ENCODE measurements at regions not wholly inside any gene's neighbourhood (a gene's known extent, or its start where the extent isn't known, plus 50 kb on each side); places are given as distances from the start of the nearest gene placed in this dataset.

DNA sequence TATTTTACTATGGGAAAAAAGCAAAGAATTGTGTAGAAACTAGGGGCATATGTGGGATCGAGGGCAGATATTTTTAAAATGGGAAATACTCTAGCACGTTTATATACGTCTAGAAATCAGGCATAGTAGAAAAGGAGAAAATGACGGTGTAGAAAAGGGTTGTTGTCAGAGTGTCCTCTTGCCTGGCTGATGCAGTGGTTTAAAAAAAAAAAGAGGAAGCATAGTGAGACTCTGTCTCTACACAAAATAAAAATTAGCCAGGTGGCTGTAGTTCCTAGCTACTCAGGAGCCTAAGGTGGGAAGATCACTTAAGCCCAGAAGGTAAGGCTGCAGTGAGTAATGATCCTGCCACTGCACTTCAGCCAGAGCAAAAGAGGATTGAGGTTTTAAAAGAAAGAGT is 64.7 kb upstream of the LRRC7 start:
- Histone ChIP-seq H3K27me3 (ENCODE audit: insufficient read depth, poor library complexity, severe bottlenecking) (no peaks in the 10 kb centered on the region), H3K27ac (replicated peaks) (no peak overlapping the region), H3K4me3 (replicated peaks; ENCODE audit: insufficient read depth, low read length) (no peak overlapping the region)
- no peak for TF ChIP-seq GABPA (IDR thresholded peaks at IDR 0.05; ENCODE audit: low read depth)
- no peak for TF ChIP-seq CTCF (IDR thresholded peaks at IDR 0.05; ENCODE audit: insufficient read depth, low read length)
- no peak for TF ChIP-seq POLR2AphosphoS5 (IDR thresholded peaks at IDR 0.05; ENCODE audit: low read depth)
- no peak for TF ChIP-seq SPI1 (IDR thresholded peaks at IDR 0.05; ENCODE audit: borderline replicate concordance, low read depth)
- TF ChIP-seq, protein P1, sequence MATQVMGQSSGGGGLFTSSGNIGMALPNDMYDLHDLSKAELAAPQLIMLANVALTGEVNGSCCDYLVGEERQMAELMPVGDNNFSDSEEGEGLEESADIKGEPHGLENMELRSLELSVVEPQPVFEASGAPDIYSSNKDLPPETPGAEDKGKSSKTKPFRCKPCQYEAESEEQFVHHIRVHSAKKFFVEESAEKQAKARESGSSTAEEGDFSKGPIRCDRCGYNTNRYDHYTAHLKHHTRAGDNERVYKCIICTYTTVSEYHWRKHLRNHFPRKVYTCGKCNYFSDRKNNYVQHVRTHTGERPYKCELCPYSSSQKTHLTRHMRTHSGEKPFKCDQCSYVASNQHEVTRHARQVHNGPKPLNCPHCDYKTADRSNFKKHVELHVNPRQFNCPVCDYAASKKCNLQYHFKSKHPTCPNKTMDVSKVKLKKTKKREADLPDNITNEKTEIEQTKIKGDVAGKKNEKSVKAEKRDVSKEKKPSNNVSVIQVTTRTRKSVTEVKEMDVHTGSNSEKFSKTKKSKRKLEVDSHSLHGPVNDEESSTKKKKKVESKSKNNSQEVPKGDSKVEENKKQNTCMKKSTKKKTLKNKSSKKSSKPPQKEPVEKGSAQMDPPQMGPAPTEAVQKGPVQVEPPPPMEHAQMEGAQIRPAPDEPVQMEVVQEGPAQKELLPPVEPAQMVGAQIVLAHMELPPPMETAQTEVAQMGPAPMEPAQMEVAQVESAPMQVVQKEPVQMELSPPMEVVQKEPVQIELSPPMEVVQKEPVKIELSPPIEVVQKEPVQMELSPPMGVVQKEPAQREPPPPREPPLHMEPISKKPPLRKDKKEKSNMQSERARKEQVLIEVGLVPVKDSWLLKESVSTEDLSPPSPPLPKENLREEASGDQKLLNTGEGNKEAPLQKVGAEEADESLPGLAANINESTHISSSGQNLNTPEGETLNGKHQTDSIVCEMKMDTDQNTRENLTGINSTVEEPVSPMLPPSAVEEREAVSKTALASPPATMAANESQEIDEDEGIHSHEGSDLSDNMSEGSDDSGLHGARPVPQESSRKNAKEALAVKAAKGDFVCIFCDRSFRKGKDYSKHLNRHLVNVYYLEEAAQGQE (IDR thresholded peaks at IDR 0.05; ENCODE audit: insufficient replicate concordance, low read depth) = no peak
- no peak for DNase-seq (ENCODE audit: low read depth in 1 of 2, low spot score in 1 of 2)

- no peak for DNase-seq (ENCODE audit: low read depth in 1 of 2, low spot score in 1 of 2)
- TF ChIP-seq GABPA (IDR thresholded peaks at IDR 0.05; ENCODE audit: low read depth) = no peak
- no peak for TF ChIP-seq SPI1 (IDR thresholded peaks at IDR 0.05; ENCODE audit: borderline replicate concordance, low read depth)
- TF ChIP-seq, protein P1 (IDR thresholded peaks at IDR 0.05; ENCODE audit: insufficient replicate concordance, low read depth) = no peak
- TF ChIP-seq CTCF (IDR thresholded peaks at IDR 0.05; ENCODE audit: insufficient read depth, low read length) = no peak
- TF ChIP-seq POLR2AphosphoS5 (IDR thresholded peaks at IDR 0.05; ENCODE audit: low read depth) = no peak
- H3K4me3 ChIP-seq (replicated peaks; ENCODE audit: insufficient read depth, low read length) = no peak overlapping the region
- H3K27me3 ChIP-seq (ENCODE audit: insufficient read depth, poor library complexity, severe bottlenecking) = no peaks in the 10 kb centered on the region
- no peak overlapping the region for H3K27ac ChIP-seq (replicated peaks)
Observed at GRCh38 chr1:69504730-69505252, 62.9 kb upstream of the LRRC7 start.

- Histone ChIP-seq H3K27ac (replicated peaks) (no peak overlapping the region), H3K27me3 (ENCODE audit: insufficient read depth, poor library complexity, severe bottlenecking) (no peaks in the 10 kb centered on the region), H3K4me3 (replicated peaks; ENCODE audit: insufficient read depth, low read length) (no peak overlapping the region)
- no peak for DNase-seq (ENCODE audit: low read depth in 1 of 2, low spot score in 1 of 2)
- TF ChIP-seq GABPA (IDR thresholded peaks at IDR 0.05; ENCODE audit: low read depth) = no peak
- TF ChIP-seq, protein P1 (IDR thresholded peaks at IDR 0.05; ENCODE audit: insufficient replicate concordance, low read depth) = no peak
Observed at GRCh38 chr1:69506311-69506710, 61.4 kb upstream of the LRRC7 start.

All from HL-60 (cell line).